ENCODE measurements at regions not wholly inside any gene's neighbourhood (a gene's known extent, or its start where the extent isn't known, plus 50 kb on each side); places are given as distances from the start of the nearest gene placed in this dataset.

- ATAC-seq = no peak
- no peak overlapping the region for H3K9ac ChIP-seq (ENCODE audit: low read length)
- H3K27me3 ChIP-seq (ENCODE audit: insufficient read depth, low read length) = no peaks in the 10 kb centered on the region
- no peak overlapping the region for H2AFZ ChIP-seq (ENCODE audit: low read depth, low read length, poor library complexity, severe bottlenecking)
- intact Hi-C loops (cut with micrococcal nuclease) = no loop called here
- ChIA-PET CTCF (no interaction called here), POLR2A (no interaction called here), RAD21 (ENCODE audit: low non-redundant PET in 1 of 2, low total read pairs in 2 of 2, uncharacterized antibody in 2 of 2, unreplicated experiment in 2 of 2) (no interaction called here)
- DNase-seq (ENCODE audit: low read depth, low spot score) = no peak
- H3K9me3 ChIP-seq (ENCODE audit: control insufficient read depth in 1 of 2, insufficient read depth in 1 of 2, low read depth in 1 of 2, low read length in 2 of 2) = no peaks in the 10 kb centered on the region
- H3K79me2 ChIP-seq (ENCODE audit: insufficient read depth, low read length) = no peaks in the 10 kb centered on the region
- no peak overlapping the region for H3K27ac ChIP-seq (ENCODE audit: low read depth, low read length)
- BruUV-seq (replicated peaks) = no TSS peak
- no peaks in the 10 kb centered on the region for H3K4me1 ChIP-seq (ENCODE audit: control insufficient read depth in 1 of 2, insufficient read depth in 2 of 2, low read length in 2 of 2)
- no peaks in the 10 kb centered on the region for H3K36me3 ChIP-seq (ENCODE audit: control insufficient read depth in 1 of 2, insufficient read depth in 2 of 2, low read length in 2 of 2)
- no peaks in the 10 kb centered on the region for H4K20me1 ChIP-seq (ENCODE audit: insufficient read depth)
- no peak for TF ChIP-seq SRF (IDR thresholded peaks at IDR 0.05; ENCODE audit: low read depth)
- no peak for TF ChIP-seq CTCF (IDR thresholded peaks at IDR 0.05 in 2 of 3, conservative IDR thresholded peaks at IDR 0.05 in 1 of 3; ENCODE audit: borderline replicate concordance in 1 of 3, insufficient read depth in 1 of 3, low read depth in 2 of 3, low read length in 2 of 3)
- TF ChIP-seq EZH2phosphoT487 (IDR thresholded peaks at IDR 0.05; ENCODE audit: borderline replicate concordance) = no peak
- TF ChIP-seq RAD21 (IDR thresholded peaks at IDR 0.05; ENCODE audit: low read depth) = no peak
- TF ChIP-seq ZNF274 (IDR thresholded peaks at IDR 0.05; ENCODE audit: low read depth, low read length) = no peak
- TF ChIP-seq CEBPB (IDR thresholded peaks at IDR 0.05; ENCODE audit: low read depth) = no peak
- no peak for TF ChIP-seq EGR1 (IDR thresholded peaks at IDR 0.05; ENCODE audit: low read depth)
- no peak overlapping the region for H3K4me3 ChIP-seq (replicated peaks in 1 of 2; ENCODE audit: low read depth in 1 of 2, low read length in 2 of 2)
- no peak overlapping the region for H3K4me2 ChIP-seq (ENCODE audit: low read length)
- H3K9me2 ChIP-seq (ENCODE audit: insufficient read depth) = no peaks in the 10 kb centered on the region
Observed at GRCh38 chr12:19669793-19670192, 230.5 kb downstream of the AEBP2 start.

GRCh38 chr12:19671695-19672094 is 232.4 kb downstream of the AEBP2 start:
- Histone ChIP-seq H3K79me2 (ENCODE audit: insufficient read depth, low read length) (no peaks in the 10 kb centered on the region), H3K9ac (ENCODE audit: low read length) (no peak overlapping the region), H3K4me2 (ENCODE audit: low read length) (no peak overlapping the region), H2AFZ (ENCODE audit: low read depth, low read length, poor library complexity, severe bottlenecking) (no peak overlapping the region), H3K27ac (ENCODE audit: low read depth, low read length) (no peak overlapping the region), H3K4me3 (replicated peaks in 1 of 2; ENCODE audit: low read depth in 1 of 2, low read length in 2 of 2) (no peak overlapping the region), H3K36me3 (ENCODE audit: control insufficient read depth in 1 of 2, insufficient read depth in 2 of 2, low read length in 2 of 2) (no peaks in the 10 kb centered on the region), H3K9me2 (ENCODE audit: insufficient read depth) (no peaks in the 10 kb centered on the region), H4K20me1 (ENCODE audit: insufficient read depth) (no peaks in the 10 kb centered on the region), H3K9me3 (ENCODE audit: control insufficient read depth in 1 of 2, insufficient read depth in 1 of 2, low read depth in 1 of 2, low read length in 2 of 2) (no peaks in the 10 kb centered on the region), H3K4me1 (ENCODE audit: control insufficient read depth in 1 of 2, insufficient read depth in 2 of 2, low read length in 2 of 2) (no peaks in the 10 kb centered on the region), H3K27me3 (ENCODE audit: insufficient read depth, low read length) (no peaks in the 10 kb centered on the region)
- no TSS peak for BruUV-seq (replicated peaks)
- ATAC-seq = no peak
- ChIA-PET CTCF (no interaction called here), POLR2A (no interaction called here), RAD21 (ENCODE audit: low non-redundant PET in 1 of 2, low total read pairs in 2 of 2, uncharacterized antibody in 2 of 2, unreplicated experiment in 2 of 2) (no interaction called here)
- DNase-seq (ENCODE audit: low read depth, low spot score) = no peak
- TF ChIP-seq YY1 (IDR thresholded peaks at IDR 0.05; ENCODE audit: extremely low read depth, insufficient replicate concordance, low read depth, low read length) (no peak), TCF7L2 (IDR thresholded peaks at IDR 0.05; ENCODE audit: borderline replicate concordance, extremely low read depth, insufficient read depth, insufficient read length) (no peak), EGR1 (IDR thresholded peaks at IDR 0.05; ENCODE audit: low read depth) (no peak)
- intact Hi-C loops (cut with micrococcal nuclease) = no loop called here
